Ovary (tissue), 7 donors: ENCODE measurements at regions not wholly inside any gene's neighbourhood (a gene's known extent, or its start where the extent isn't known, plus 50 kb on each side); places are given as distances from the start of the nearest gene placed in this dataset.
A peak's percentile ranks its signal among the peaks of the same experiment; 100 is the strongest.

Source experiments
- DNase-seq, 5 donors: peaks; one replicate each; pipeline ENCODE4 v3.0.0-alpha.2; 2019 to 2020
- H3K27ac ChIP-seq, 2 donors: fragments of 200-600 bp; one replicate each; pipeline versions ENCODE4 v1.5.1 to v1.8.0; 2019 to 2022
- H3K27me3 ChIP-seq: fragments of 200-600 bp; one replicate; pipeline ENCODE4 v1.8.0; 2022
- H3K36me3 ChIP-seq: fragments of 200-600 bp; sonication (generic); one replicate; pipeline ENCODE4 v1.5.1; 2019
- H3K4me1 ChIP-seq: one replicate; pipeline ENCODE4 v1.8.1; 2013; ENCODE audit warnings: mild to moderate bottlenecking, moderate library complexity; ENCODE audit not compliant: insufficient read depth
- H3K4me3 ChIP-seq: fragments of 200-600 bp; sonication (generic); one replicate; pipeline ENCODE4 v1.5.1; 2017
- H3K9me3 ChIP-seq, 2 donors: fragments of 200-600 bp in 1 of 2; sonication (generic) in 1 of 2; one replicate each; pipeline versions ENCODE4 v1.5.1 to v1.8.1; 2013 to 2019; ENCODE audit warnings: mild to moderate bottlenecking in 1 of 2, moderate library complexity in 1 of 2
- CTCF ChIP-seq, 3 donors: fragments of 450-650 bp in 2 of 3; fragments of 200-600 bp in 1 of 3; IDR thresholded peaks; one replicate each; pipeline versions ENCODE4 v1.5.1 to v1.8.0; 2016 to 2022; ENCODE audit warnings: antibody characterized with exemption in 3 of 3, mild to moderate bottlenecking in 1 of 3
- EP300 ChIP-seq: sonication (generic); formaldehyde crosslinking; IDR thresholded peaks from one replicate; pipeline ENCODE4 v1.6.1; 2017; ENCODE audit warnings: antibody characterized with exemption
- POLR2A ChIP-seq: fragments of 450-650 bp; IDR thresholded peaks from one replicate; pipeline ENCODE4 v1.6.1; 2017; ENCODE audit warnings: antibody characterized with exemption, mild to moderate bottlenecking, moderate library complexity
- WGBS, 3 donors: extraction: QIAGEN DNeasy Blood & Tissue Kit in 1 of 3; methylation state at CpG; one replicate each; pipeline versions ENCODE4 v1.1.5 to v1.1.7; 2013 to 2017; 5-methylcytosine and 5-hydroxymethylcytosine counted together
- intact Hi-C, 4 donors: fragments of 100-400 bp; cut with DNase I; formaldehyde crosslinking; loops; one replicate each; pipeline versions ENCODE4 v1.11.0 to v1.15.1; 2022 to 2023
- donor health status: DM: no; HTN: no; CAD: no; lungs with moderate emphysema.
- donor health status: DM: no; HTN: no; CAD: no.
- donor health status: Bipolar disorder and iron deficiency.
- donor health status: DM: no; HTN: no; CAD: no.
- donor health status: DM: yes; HTN: yes; CAD: no.

- Histone ChIP-seq H3K9me3 (no peaks in the 10 kb centered on the region), H3K36me3 (no peaks in the 10 kb centered on the region), H3K27me3 (no peaks in the 10 kb centered on the region), H3K27ac (no peak overlapping the region), H3K4me3 (no peak overlapping the region), H3K4me1 (peaks cover 6% of the 10 kb centered on the region)
- intact Hi-C loops = loop anchor here in 1 of 4 donors (10.0 kb wide), 2 partner anchors 228 to 342 kb away; no protein-coding TSS in a partner anchor
- 92 to 97% (median 96%) methylated on average over 16 of the region's 16 CpGs for WGBS, 3 donors
- DNase-seq = peak in 1 of 5 donors; percentile 13
- TF ChIP-seq EP300 (no peak), CTCF (IDR thresholded peaks at IDR 0.05) (no peak), POLR2A (no peak)
Measured at GRCh38 chr1:234732671-234733390, 122.9 kb upstream of the IRF2BP2 start.

GRCh38 chr1:234732260-234732659 lies 122.3 kb upstream of the IRF2BP2 start:
- no peak for DNase-seq
- Histone ChIP-seq H3K4me1 (peaks cover 10% of the 10 kb centered on the region), H3K36me3 (no peaks in the 10 kb centered on the region), H3K9me3 (no peaks in the 10 kb centered on the region), H3K4me3 (no peak overlapping the region), H3K27me3 (no peaks in the 10 kb centered on the region), H3K27ac (no peak overlapping the region)
- 94 to 99% (median 96%) methylated on average over 9 of the region's 9 CpGs for WGBS, 3 donors
- TF ChIP-seq EP300 (no peak), POLR2A (no peak), CTCF (IDR thresholded peaks at IDR 0.05) (no peak)
- intact Hi-C loops = loop anchor here in 1 of 4 donors (10.0 kb wide), 2 partner anchors 227 to 343 kb away; no protein-coding TSS in a partner anchor

GRCh38 chr1:234731569-234732085 lies 121.6 kb upstream of the IRF2BP2 start:
- H3K36me3 ChIP-seq = no peaks in the 10 kb centered on the region
- intact Hi-C loops = loop anchor here in 1 of 4 donors (10.0 kb wide), 2 partner anchors 227 to 343 kb away; no protein-coding TSS in a partner anchor
- H3K4me1 ChIP-seq = peaks cover 13% of the 10 kb centered on the region
- 89 to 92% (median 92%) methylated on average over 10 of the region's 10 CpGs for WGBS, 3 donors
- no peaks in the 10 kb centered on the region for H3K9me3 ChIP-seq
- TF ChIP-seq CTCF (IDR thresholded peaks at IDR 0.05) (no peak), EP300 (no peak)
- no peak overlapping the region for H3K27ac ChIP-seq
- H3K27me3 ChIP-seq = no peaks in the 10 kb centered on the region
- peak in 1 of 5 donors; percentile 19 for DNase-seq
- no peak overlapping the region for H3K4me3 ChIP-seq

- Histone ChIP-seq H3K9me3 (no peaks in the 10 kb centered on the region), H3K27ac (no peak overlapping the region), H3K27me3 (no peaks in the 10 kb centered on the region), H3K4me1 (peaks cover 19% of the 10 kb centered on the region), H3K4me3 (no peak overlapping the region), H3K36me3 (no peaks in the 10 kb centered on the region)
- WGBS, 3 donors = 88 to 92% (median 91%) methylated on average over 6 of the region's 6 CpGs
- DNase-seq = peak in 1 of 5 donors; percentile 10
- intact Hi-C loops = loop anchor here in 1 of 4 donors (10.0 kb wide), 2 partner anchors 226 to 344 kb away; no protein-coding TSS in a partner anchor
- TF ChIP-seq EP300 = no peak
- TF ChIP-seq CTCF (IDR thresholded peaks at IDR 0.05) = no peak
- TF ChIP-seq POLR2A = no peak
Measured at GRCh38 chr1:234730770-234731568, 121.0 kb upstream of the IRF2BP2 start.
